G401 (cell line): ENCODE measurements at regions not wholly inside any gene's neighbourhood (a gene's known extent, or its start where the extent isn't known, plus 50 kb on each side); places are given as distances from the start of the nearest gene placed in this dataset.
"Not testable (repeated sequence)": the region's sequence is repeated elsewhere in the genome, so short reads cannot be mapped to it uniquely, and the experiment has no call there.

ENCODE experiments used
- DNase-seq: peaks from one replicate; pipeline ENCODE4 v3.0.0-alpha.2; 2015; ENCODE audit warnings: low spot score
- in situ Hi-C: cut with HindIII; loops from 2 replicates; pipeline ENCODE4 v1.10.0; 2016; ENCODE audit warnings: low sequenced_read_pairs, mixed read lengths

DNA sequence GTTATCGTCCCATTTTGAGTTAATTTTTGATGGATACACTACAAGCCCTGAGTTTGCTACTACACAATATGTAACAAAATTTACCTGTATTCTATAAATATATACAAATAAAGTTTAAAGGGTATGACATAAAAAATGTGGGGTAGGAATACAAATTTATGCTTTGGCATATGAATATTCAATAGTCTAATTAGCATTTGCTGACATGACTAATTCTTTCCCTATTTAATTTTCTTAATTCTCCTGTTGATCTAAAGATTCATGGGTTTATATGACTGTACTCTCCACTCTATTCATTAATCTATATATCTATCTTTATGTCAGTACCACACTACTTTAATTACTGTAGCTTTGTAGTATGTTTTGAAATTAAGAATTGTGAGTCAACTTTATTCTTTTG lies 1840.7 kb upstream of the FLRT2 start:
- in situ Hi-C loops: no loop called here
- no peak for DNase-seq

DNA sequence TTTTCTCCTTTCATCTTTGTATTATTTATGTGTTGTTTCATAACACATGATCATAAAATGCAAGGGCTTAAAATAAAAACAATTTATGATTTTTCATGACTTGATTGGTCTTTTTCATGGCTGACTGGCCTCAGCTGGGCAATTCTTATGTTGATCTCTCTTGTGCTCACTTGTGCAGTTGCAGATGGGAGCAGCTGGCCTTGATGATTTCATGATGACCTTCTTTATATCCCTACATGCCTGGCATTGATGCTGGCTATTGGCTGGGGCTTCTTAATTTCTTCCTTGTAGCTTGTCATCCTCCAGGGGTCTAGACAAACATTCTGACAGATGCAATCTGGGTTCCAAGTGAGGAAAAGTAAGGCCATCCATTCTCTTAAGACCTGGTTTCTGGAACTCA lies 1832.8 kb upstream of the FLRT2 start:
- no peak for DNase-seq
- in situ Hi-C loops: no loop called here

DNA sequence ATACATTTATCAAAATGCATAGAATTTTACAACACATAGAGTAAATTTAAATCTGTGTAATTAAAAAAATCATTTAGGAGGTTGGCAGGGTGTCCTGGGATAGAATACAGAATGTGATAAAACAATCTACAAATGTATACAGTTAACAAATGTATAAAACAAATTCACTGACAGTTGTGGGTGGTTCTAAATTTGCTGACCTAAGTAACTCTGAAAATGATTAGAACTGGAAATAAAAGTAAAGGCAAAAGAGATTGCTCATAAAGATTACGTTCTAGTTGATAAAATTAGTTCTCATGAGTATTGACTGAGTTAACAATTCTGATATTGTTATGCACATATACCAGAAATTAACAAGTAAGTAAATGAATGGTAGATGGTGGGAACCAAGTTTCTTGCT lies 1827.3 kb upstream of the FLRT2 start:
- in situ Hi-C loops: no loop called here
- no peak for DNase-seq

DNA sequence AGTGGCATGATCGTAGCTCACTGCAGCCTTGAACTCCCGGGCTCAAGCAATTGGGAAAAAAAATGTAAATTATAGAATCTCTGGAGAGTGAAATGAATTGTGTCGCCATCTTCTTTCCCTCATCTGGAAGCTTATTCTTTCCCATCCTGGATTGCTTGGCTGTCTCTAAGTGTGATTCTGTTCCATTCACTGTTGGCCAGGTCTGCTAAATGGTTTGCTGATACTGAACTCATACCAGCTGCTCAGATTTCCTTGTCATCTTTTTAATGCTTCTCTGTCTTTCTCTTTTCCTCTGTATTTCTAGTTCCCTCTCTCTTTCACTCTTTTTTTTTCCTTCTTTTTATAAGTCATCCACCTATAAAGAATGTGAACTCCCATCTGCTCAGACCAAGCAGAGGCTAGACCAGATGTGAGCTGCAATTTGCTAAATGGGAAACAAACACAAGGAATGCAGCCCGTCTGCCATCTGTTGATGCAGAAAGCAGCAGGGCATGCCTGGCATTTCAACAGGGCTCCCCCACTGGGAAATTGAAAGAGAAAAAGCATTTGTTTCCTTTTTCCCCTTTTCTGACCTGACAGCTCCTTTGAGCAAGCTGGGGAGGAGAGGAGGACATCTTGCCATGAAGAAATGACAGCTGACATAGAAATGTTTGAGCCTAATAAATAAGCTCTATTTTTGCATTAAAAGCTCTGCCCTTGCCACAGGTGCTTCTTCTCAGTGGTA lies 1823.6 kb upstream of the FLRT2 start:
- no peak for DNase-seq
- in situ Hi-C loops: no loop called here

DNA sequence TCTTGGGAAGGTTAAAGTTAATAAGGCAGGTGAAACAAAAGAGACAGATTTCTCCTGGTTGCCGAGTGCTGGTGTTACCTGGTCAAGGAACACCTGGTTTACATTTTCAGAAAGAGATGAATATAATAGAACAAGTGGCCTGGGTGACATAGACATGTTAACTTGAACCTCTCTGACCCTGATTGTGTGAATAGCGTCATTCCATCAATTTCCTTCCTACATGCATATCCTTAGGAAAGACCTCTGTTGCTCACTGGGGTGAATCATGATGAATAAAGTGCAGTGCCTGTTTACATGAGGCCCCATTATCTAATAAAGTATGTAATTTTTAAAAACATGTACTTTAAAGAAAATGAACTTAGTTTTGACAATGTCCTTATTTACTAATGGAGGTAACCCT lies 1822.9 kb upstream of the FLRT2 start:
- in situ Hi-C loops: no loop called here
- DNase-seq: no peak

DNA sequence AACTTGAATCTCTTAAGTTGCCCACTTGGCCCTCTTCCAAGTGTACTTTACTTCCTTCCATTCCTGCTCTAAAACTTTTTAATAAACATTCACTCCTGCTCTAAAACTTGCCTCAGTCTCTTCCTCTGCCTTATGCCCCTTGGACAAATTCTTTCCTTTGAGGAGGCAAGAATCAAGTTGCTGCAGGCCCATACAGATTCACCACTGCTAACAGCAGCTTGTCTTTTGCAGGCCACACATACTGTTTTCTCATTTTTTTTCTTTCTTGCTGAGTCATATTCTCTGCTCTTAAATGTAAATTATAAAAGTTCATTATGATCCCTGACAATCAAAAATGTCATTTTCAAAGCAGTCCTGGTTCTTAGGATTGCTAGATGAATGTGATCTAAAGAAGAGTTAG lies 1820.8 kb upstream of the FLRT2 start:
- in situ Hi-C loops: no loop called here
- no peak for DNase-seq

DNA sequence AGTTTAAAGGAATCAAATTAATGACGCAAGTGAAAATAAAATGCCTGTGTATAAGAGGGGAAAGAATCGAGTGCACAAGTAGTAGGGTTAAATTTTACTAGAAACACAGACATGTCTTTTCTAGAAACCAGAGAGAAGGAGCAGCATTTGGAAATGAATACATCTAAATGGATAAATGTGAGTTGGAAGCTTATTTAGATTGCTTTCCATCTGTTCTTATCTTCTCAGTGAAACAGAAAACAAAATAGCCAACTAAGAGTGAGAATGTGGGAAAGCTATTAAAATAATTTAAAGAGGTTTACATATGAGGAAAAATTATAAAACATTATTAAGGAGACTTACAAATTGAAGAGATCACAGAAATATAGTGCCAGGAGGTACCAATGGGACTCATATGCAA lies 1818.9 kb upstream of the FLRT2 start:
- DNase-seq: no peak
- in situ Hi-C loops: no loop called here

DNA sequence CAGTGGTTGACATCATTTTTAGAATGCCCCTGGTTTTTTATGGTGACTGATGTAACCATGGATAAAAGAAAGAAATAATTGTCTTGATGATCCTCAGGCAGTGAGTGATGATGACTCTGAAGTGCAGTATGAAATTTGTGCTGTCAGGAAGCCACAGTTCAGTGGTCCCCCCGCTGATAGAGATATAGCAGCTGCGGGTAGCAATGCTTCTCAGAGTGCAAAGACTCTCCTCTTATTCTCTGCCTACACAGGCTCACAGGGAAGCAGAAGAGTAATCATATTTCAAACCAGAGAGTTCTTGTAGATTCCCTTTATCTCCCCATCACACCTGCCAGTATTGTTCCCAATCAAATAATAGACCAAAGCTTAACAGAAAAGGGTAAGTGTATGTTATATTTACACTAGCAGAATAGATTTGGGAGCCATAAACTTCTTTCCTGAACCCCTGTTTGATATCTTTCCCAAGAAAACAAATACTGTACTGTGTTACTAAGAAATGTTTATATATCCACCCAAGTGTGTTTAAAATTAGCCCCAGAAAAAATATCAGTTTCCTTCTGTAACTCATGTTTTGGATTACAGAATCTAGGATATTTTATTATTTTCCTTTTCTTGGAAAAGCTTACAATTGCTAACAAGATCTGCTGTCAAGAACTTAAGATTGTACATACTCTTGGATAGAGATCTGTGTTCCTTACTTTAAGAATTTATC lies 1817.4 kb upstream of the FLRT2 start:
- DNase-seq: no peak
- in situ Hi-C loops: no loop called here

DNA sequence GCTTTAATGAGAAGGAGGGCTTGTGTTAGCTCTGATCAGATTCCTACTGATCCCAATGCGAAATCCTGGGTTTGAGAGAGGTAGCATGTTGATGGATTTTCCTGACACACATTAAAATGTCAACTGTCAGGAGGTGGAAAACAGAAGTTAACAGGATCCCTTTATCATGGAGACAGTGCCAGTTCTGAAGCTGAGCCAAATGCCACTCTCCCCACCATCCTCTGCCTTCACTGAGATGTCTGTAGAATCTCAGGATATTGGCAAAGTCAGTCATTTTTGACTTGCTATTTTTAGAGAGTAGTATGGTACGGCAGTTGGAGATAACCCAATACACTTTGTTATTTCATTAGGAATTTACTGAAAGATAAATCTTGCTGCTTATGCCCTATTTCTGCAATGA lies 1816.2 kb upstream of the FLRT2 start:
- no peak for DNase-seq
- in situ Hi-C loops: no loop called here

DNA sequence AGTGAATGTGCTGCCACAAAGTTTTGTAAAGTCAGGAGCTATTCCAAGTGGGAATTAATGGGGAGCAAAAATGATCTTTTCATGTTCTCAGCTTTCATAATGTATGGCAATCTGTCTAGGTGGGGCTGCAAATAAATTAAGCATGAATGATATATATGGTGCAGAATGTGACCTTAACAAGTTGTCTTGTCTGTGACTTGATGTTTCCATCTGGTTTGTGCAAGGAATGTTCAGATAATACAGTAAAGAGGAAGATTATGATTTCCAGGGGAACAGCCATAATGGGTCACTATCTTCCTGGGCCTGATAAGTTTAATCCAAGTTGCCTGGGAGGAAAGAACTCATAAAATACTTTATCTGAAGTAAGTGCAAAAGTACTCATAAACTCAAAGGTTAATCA lies 1815.8 kb upstream of the FLRT2 start:
- DNase-seq: no peak
- in situ Hi-C loops: no loop called here

DNA sequence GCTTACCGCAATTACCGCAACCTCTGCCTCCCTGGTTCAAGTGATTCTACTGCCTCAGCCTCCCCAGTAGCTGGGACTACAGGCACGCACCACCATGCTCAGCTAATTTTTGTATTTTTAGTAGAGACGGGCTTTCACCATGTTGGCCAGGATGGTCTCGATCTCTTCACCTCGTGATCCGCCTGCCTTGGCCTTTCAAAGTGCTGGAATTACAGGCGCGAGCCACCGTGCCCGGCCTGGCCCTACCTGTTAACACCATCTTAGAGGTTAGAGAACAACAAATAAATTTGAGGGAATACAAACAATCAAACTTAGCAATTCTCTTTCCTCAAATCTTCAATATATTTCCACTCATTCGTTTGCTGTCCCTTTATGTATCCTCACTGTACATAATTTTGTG lies 1810.5 kb upstream of the FLRT2 start:
- in situ Hi-C loops, DNase-seq: not testable (repeated sequence)

DNA sequence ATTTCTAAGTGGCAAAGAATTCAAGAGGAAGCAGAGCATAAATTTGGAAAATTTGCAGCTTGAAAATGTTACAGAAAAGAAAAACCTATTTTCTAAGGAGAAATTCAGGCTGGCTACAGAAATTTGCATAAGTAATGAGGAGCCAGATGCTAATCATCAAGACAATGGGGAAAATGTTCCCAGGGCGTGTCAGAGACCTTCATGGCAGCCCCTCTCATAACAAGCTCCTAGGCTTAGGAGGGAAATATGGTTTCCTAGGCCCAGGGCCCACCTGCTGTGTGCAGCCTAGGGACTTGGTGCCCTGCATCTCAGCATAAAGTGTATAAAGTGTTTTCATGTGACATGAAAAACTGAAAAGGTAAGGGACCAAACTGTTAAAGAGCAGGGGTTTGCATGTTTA lies 1796.3 kb upstream of the FLRT2 start:
- in situ Hi-C loops: no loop called here
- DNase-seq: no peak

DNA sequence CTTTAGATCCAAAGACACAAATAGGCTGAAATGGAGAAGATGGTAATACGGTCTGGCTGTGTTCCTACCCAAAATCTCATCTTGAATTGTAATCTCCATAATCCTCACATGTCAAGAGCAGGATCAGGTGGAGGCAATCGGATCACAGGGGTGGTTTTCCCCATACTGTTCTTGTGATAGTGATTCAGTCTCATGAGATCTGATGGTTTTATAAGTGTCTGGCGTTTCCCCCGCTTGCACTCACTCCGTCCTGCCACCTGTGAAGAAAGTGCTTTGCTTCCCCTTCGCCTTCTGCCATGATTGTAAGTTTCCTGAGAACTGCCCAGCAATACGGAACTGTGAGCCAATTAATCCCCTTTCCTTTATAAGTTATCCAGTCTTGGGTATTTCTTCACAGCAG lies 1795.5 kb upstream of the FLRT2 start:
- DNase-seq: no peak
- in situ Hi-C loops: no loop called here

DNA sequence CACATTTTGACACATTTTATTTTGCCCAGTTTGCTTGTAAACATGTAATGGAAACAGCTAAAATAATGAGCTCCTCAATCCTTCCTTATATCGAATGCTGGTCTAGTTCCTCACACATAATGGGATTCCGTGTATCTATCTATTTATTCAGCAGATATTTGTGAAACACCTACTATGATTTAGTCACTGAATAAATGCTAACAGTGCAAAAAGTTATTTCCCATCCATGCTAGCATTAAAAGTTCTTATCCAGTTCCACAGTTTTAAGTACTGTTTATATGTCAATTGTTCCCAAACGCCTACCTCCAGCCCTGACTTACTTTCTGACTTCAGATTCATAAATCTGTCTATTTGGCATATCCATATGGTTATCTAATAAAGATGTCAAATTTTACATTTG lies 1788.7 kb upstream of the FLRT2 start:
- no peak for DNase-seq
- in situ Hi-C loops: no loop called here

DNA sequence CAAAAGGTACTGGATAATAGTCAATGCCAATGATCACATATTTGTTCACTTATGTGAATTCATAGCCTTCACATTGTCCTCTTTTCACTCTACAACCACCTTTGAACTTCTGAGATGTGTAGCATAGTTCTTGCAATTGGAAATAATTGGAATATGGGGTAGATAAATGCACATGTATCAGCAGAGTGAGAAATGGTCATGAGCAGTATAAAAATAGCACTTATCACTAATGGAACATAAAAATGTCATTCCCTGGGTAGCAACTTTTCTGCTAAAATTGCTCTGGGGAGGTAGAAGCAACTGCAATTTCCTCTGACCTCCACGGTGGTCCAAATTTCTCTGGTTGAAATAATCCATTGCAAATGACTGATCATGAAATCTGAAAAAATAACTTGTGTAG lies 1785.7 kb upstream of the FLRT2 start:
- in situ Hi-C loops: no loop called here
- DNase-seq: no peak

DNA sequence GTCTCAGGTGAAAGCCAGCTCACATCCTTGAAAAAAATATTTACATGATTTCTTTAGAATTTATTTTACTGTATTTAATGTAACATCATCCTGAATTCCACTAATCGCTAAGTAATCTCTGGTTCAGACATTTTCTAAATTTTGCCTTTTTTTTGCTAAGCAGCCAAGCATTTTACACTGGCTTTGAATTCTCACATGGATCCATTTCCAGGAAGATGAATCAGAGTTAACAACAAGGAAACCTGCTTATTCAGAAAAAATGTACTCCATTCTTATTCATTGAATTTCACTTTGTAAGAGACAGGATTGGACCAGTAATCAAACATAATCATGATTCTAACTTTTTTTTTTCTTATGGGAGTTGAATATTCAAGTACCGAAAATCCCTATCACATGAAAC lies 1785.1 kb upstream of the FLRT2 start:
- no peak for DNase-seq
- in situ Hi-C loops: no loop called here

DNA sequence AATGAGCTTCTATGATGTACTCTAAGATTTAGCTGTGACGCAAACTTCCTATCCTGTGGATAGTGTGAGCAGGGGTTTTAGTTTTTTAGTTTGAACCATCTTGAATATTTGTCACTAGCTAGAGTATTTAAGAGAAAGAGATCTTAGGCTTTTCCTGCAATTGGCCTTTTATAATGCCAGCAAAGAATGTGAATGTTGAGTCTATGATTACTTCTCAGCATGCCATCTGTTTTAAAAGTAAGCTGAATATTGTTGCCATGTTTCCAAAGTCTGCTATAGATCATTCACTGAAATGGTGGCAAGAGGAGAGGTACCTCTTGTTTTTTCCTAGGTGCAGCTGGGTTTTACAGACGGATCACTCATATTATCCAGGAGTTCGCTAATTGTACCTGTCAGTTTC lies 1783.6 kb upstream of the FLRT2 start:
- DNase-seq: no peak
- in situ Hi-C loops: no loop called here

DNA sequence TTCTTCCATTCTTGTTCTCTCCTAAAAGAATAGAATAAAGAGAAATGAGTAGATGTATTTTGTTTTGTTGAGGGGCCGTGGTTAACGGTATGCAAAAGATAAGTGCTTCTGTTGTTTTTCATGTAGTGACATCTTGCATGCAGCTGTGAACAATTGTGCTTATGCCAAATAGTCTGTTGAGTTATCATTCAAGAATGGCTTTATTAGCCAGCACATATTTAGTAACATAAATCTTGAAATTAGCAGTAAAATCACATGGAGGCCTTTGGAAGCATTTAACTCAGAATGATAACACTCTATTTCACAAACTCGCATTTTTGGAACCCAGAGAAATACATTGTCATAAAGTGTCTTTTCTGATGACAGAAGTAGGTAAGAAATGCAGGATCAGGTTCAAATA lies 1772.0 kb upstream of the FLRT2 start:
- DNase-seq: no peak
- in situ Hi-C loops: no loop called here

DNA sequence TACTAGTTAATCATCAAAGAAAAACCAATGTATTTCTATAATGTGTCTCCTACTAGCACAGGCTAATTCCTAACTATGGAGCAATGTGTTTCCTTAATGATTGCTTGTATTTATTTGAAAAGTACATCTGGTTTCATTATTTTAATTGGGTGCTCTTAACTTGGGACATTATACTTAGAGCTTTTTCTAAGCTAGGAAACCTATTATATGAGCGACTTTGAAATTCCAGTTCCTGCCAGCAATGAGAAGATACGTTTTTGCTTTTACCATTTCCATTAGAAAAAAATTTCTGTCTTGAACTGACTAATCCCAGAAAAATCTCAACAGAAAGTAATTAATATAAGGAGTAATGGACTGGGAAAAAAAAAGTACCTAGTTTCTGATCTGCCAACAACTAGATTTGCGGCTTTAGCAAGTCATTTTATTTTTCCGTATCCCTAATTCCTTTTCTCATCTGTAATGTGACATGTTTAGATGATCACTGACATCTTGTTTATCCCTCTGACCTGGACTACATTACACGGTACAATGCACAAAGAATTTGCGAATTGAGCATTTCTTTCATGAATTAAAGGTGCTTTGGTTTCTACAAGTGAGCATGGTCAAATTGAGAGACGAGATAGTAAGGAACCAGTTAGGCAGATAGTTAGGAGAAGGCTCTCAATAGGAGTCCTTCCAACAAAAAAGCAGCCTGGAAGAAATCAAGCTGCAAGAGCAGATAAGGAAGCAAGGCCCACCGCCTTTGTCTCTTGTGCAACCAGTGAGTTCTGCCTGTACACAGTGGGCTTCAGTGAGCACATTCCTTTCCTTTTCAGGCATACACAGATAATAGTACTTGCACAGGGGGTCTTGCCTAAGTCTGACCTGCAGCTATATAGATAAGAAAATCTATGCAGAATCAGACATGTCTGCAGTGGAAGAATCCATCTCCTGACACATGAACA lies 1765.0 kb upstream of the FLRT2 start:
- in situ Hi-C loops: no loop called here
- no peak for DNase-seq

DNA sequence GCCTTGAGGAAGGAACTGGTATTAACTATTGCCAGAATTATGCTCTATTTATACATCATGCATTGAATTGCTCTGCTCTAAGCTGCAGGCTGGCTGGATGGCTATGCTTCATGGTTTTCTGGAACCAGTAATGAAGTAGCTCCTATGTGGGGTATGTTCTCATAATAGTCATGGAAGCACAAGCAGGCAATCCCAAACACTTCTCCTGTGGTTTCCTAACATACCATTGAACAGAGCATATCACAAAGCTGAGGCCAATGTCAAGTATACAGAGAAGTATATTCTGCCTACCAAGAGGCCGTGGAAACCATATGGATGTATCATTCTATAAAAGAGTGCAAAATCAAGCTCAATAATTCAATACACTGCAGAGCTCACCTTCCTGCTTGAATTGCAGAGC lies 1752.4 kb upstream of the FLRT2 start:
- no peak for DNase-seq
- in situ Hi-C loops: no loop called here
